Mammary epithelial cell (primary cell): ENCODE measurements at regions not wholly inside any gene's neighbourhood (a gene's known extent, or its start where the extent isn't known, plus 50 kb on each side); places are given as distances from the start of the nearest gene placed in this dataset.

Source experiments
- CTCF ChIP-seq, 2 donors: IDR thresholded peaks in 1 of 2; conservative IDR thresholded peaks in 1 of 2; 2 replicates each; pipeline ENCODE4 v1.5.1; 2011 to 2012; ENCODE audit warnings: inconsistent platforms in 2 of 2, low read length in 2 of 2, mild to moderate bottlenecking in 2 of 2, control low read depth in 1 of 2, low read depth in 1 of 2; ENCODE audit not compliant: insufficient read depth in 1 of 2; ENCODE audit errors: extremely low read depth in 1 of 2
- EZH2 ChIP-seq: IDR thresholded peaks from 2 replicates; pipeline ENCODE4 v1.6.1; 2012; ENCODE audit warnings: low read length, inconsistent platforms, borderline replicate concordance

DNA sequence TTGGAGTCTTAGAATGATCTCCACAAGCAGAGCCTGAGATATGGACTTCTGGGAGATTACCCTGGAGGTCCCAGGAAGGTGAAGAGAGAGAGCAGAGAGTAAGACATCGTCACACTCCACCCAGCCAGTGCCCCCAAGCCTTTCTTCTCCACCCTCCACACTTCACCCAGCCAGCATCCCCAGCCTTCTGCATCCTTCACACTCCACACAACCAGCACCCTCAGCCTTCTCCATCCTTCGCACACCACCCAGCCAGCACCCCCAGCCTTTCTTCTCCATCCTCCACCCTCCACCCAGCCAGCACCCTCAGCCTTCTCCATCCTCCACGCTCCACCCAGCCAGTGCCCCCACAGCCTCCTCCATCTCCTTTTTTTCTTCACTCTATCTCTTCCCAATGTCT lies 603.9 kb upstream of the B3GAT1 start:
- no peak for TF ChIP-seq EZH2
- no peak for TF ChIP-seq CTCF (conservative IDR thresholded peaks at IDR 0.05 in 1 of 2, IDR thresholded peaks at IDR 0.05 in 1 of 2; ENCODE audit: extremely low read depth in 1 of 2, insufficient read depth in 1 of 2, low read depth in 1 of 2, low read length in 2 of 2)
